ENCODE measurements at regions not wholly inside any gene's neighbourhood (a gene's known extent, or its start where the extent isn't known, plus 50 kb on each side); places are given as distances from the start of the nearest gene placed in this dataset.

- no peaks in the 10 kb centered on the region for H3F3A ChIP-seq (ENCODE audit: insufficient read depth, low read depth)
- H3K9me2 ChIP-seq (ENCODE audit: insufficient read depth) = no peaks in the 10 kb centered on the region
- BruUV-seq (replicated peaks) = no TSS peak
- no peak overlapping the region for H3K4me3 ChIP-seq
- H3K9me3 ChIP-seq (ENCODE audit: insufficient read depth, low read depth) = no peaks in the 10 kb centered on the region
- no peak overlapping the region for H2AFZ ChIP-seq
- ChIA-PET CTCF (no interaction called here), POLR2A (ENCODE audit: unreplicated experiment) (no interaction called here)
- H3K79me2 ChIP-seq (ENCODE audit: low read depth) = no peaks in the 10 kb centered on the region
- no peaks in the 10 kb centered on the region for H3K36me3 ChIP-seq (ENCODE audit: low read depth)
- intact Hi-C loops (cut with micrococcal nuclease; ENCODE audit: unreplicated experiment) = no loop called here
- no peak overlapping the region for H3K4me2 ChIP-seq
- H3K4me1 ChIP-seq (replicated peaks; ENCODE audit: insufficient read depth) = no peaks in the 10 kb centered on the region
- DNase-seq = no peak
- H4K20me1 ChIP-seq (ENCODE audit: insufficient read depth) = no peaks in the 10 kb centered on the region
- no peaks in the 10 kb centered on the region for H3K27me3 ChIP-seq (ENCODE audit: insufficient read depth, low read depth)
- H3K27ac ChIP-seq = no peak overlapping the region
- TF ChIP-seq CTCF (conservative IDR thresholded peaks at IDR 0.05) (no peak), EZH2 (IDR thresholded peaks at IDR 0.05; ENCODE audit: low read depth) (no peak)
Measured at GRCh38 chr16:81167851-81168250, 70.6 kb upstream of the BCO1 start.

GRCh38 chr16:81166417-81167300 is 70.5 kb upstream of the GCSH start:
- H3K4me3 ChIP-seq = no peak overlapping the region
- intact Hi-C loops (cut with micrococcal nuclease; ENCODE audit: unreplicated experiment) = no loop called here
- CTCF ChIA-PET = interaction anchor here (0.7 kb wide), 1 partner anchor 90 kb away, joined by 6 read pairs; no protein-coding TSS in a partner anchor

GRCh38 chr16:81165411-81166097 is 69.4 kb upstream of the GCSH start:
- H3K79me2 ChIP-seq (ENCODE audit: low read depth) = no peaks in the 10 kb centered on the region

More at GRCh38 chr16:81166417-81167300, 70.5 kb upstream of the GCSH start:
- Histone ChIP-seq H3K4me2 (no peak overlapping the region), H3K27me3 (ENCODE audit: insufficient read depth, low read depth) (no peaks in the 10 kb centered on the region), H4K20me1 (ENCODE audit: insufficient read depth) (no peaks in the 10 kb centered on the region), H3F3A (ENCODE audit: insufficient read depth, low read depth) (no peaks in the 10 kb centered on the region), H3K9me2 (ENCODE audit: insufficient read depth) (no peaks in the 10 kb centered on the region), H3K4me1 (replicated peaks; ENCODE audit: insufficient read depth) (no peaks in the 10 kb centered on the region), H2AFZ (no peak overlapping the region), H3K79me2 (ENCODE audit: low read depth) (no peaks in the 10 kb centered on the region), H3K27ac (no peak overlapping the region), H3K9me3 (ENCODE audit: insufficient read depth, low read depth) (no peaks in the 10 kb centered on the region), H3K36me3 (ENCODE audit: low read depth) (no peaks in the 10 kb centered on the region)
- POLR2A ChIA-PET (ENCODE audit: unreplicated experiment) = no interaction called here
- BruUV-seq (replicated peaks) = no TSS peak
- no peak for TF ChIP-seq EZH2 (IDR thresholded peaks at IDR 0.05; ENCODE audit: low read depth)
- no peak for TF ChIP-seq CTCF (conservative IDR thresholded peaks at IDR 0.05)
- DNase-seq = no peak

More at GRCh38 chr16:81165411-81166097, 69.4 kb upstream of the GCSH start:
- no peaks in the 10 kb centered on the region for H3K9me3 ChIP-seq (ENCODE audit: insufficient read depth, low read depth)
- H2AFZ ChIP-seq = no peak overlapping the region
- intact Hi-C loops (cut with micrococcal nuclease; ENCODE audit: unreplicated experiment) = no loop called here
- no peaks in the 10 kb centered on the region for H3K9me2 ChIP-seq (ENCODE audit: insufficient read depth)
- TF ChIP-seq EZH2 (IDR thresholded peaks at IDR 0.05; ENCODE audit: low read depth) = no peak
- TF ChIP-seq CTCF (conservative IDR thresholded peaks at IDR 0.05) = no peak
- DNase-seq = no peak
- H3K27me3 ChIP-seq (ENCODE audit: insufficient read depth, low read depth) = no peaks in the 10 kb centered on the region
- no peaks in the 10 kb centered on the region for H3K4me1 ChIP-seq (replicated peaks; ENCODE audit: insufficient read depth)
- no peak overlapping the region for H3K27ac ChIP-seq
- ChIA-PET CTCF (no interaction called here), POLR2A (ENCODE audit: unreplicated experiment) (no interaction called here)
- BruUV-seq (replicated peaks) = no TSS peak
- H4K20me1 ChIP-seq (ENCODE audit: insufficient read depth) = no peaks in the 10 kb centered on the region
- no peaks in the 10 kb centered on the region for H3K36me3 ChIP-seq (ENCODE audit: low read depth)
- no peaks in the 10 kb centered on the region for H3F3A ChIP-seq (ENCODE audit: insufficient read depth, low read depth)
- H3K4me3 ChIP-seq = no peak overlapping the region
- H3K4me2 ChIP-seq = no peak overlapping the region

Data from PC-9 (cell line).